ENCODE measurements at regions not wholly inside any gene's neighbourhood (a gene's known extent, or its start where the extent isn't known, plus 50 kb on each side); places are given as distances from the start of the nearest gene placed in this dataset.
"Not testable (repeated sequence)": the region's sequence is repeated elsewhere in the genome, so short reads cannot be mapped to it uniquely, and the experiment has no call there.

DNA sequence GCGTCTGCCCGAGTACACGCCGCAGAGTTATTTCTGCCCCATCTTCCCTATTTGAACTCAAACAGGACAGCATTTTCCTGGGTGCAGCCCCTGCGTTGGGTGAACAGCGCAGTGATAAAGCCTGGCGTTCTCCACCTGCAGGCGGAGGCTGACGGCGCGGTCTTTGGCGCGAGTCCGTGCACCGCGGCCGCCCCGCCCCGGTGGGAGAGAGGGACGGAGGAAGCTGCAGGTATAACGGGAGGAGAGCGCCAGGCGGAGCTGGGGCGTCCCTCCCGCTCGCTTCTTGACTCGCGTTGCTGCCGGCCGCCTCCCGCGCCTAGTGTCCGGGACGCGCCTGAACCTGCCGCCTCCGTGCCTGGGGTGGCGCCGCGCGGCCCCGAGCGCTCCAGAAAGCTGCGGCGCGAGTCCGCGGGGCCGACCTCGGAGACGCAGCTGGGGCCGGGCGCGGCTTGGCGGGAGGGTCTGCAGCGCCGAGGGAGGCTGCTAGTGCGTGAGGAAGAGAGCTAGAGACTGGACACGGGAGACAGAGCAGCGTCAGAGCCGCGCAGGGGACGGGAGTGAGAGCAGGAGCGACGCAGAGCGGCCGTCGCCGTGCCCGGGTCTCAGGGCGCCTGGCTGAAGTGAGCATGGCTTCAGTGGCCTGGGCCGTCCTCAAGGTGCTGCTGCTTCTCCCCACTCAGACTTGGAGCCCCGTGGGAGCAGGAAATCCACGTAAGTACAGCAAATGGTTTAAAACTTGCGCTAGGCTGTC is 140.7 kb downstream of the SPATA31A7 start:
- H3K27ac ChIP-seq (ENCODE audit: extremely low read depth, low read depth, low read length); POLR2A ChIA-PET; CTCF ChIA-PET; H3K9me3 ChIP-seq (ENCODE audit: control insufficient read depth, insufficient read depth, low read depth, low read length); H3K36me3 ChIP-seq (ENCODE audit: control insufficient read depth in 2 of 2, insufficient read depth in 1 of 2, low read length in 2 of 2); H3K4me1 ChIP-seq (ENCODE audit: control insufficient read depth, insufficient read depth, low read length): not testable (repeated sequence)
- H3K4me3 ChIP-seq (ENCODE audit: low read depth, low read length), result peak overlapping the region; percentile 15

DNA sequence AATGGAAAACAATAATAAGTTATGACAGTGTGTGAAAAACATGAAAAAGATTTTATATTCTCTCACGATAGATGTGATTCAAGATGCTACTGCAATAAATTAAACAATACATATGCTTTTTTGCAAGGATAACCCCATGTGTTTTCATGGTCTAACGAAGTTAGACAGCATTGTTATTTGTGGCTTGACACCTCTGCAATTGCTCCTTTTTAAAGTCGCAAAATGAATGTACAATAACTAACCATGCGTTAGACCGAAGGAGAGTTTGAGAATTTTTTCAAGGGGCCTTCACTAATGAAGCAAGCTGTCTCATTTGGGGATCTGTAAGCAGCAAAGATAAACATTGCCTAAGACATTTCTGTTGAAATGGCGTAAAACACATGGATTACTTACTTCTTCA is 167.1 kb downstream of the SPATA31A7 start:
- H3K9me3 ChIP-seq (ENCODE audit: control insufficient read depth, insufficient read depth, low read depth, low read length); H3K27ac ChIP-seq (ENCODE audit: extremely low read depth, low read depth, low read length); H3K4me1 ChIP-seq (ENCODE audit: control insufficient read depth, insufficient read depth, low read length); POLR2A ChIA-PET; H3K4me3 ChIP-seq (ENCODE audit: low read depth, low read length); CTCF ChIA-PET; H3K36me3 ChIP-seq (ENCODE audit: control insufficient read depth in 2 of 2, insufficient read depth in 1 of 2, low read length in 2 of 2): not testable (repeated sequence)

- H3K36me3 ChIP-seq (ENCODE audit: control insufficient read depth in 2 of 2, insufficient read depth in 1 of 2, low read length in 2 of 2); H3K4me1 ChIP-seq (ENCODE audit: control insufficient read depth, insufficient read depth, low read length); CTCF ChIA-PET; H3K9me3 ChIP-seq (ENCODE audit: control insufficient read depth, insufficient read depth, low read depth, low read length); H3K4me3 ChIP-seq (ENCODE audit: low read depth, low read length); POLR2A ChIA-PET; H3K27ac ChIP-seq (ENCODE audit: extremely low read depth, low read depth, low read length): not testable (repeated sequence)
Observed at GRCh38 chr9:61374390-61374789, 184.6 kb downstream of the SPATA31A7 start.

DNA sequence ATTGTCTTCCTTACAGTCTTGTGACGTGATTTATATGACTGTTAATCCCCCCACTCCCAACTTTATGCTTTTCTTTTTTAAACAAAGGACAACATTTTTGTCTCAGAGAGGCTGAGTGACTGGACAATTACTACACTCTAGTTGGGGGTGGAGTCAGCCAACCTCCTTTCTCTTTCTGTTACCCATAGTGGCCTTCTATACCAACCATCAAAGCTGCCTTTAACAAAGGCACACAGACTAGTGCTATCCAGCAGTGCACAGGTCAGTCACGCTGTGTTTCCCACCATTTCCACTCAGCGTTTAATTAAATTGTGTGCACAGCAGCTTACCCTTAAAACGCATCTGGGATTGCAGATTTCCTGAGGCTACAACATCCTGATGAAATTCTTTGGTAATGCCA is 186.3 kb downstream of the SPATA31A7 start:
- H3K4me1 ChIP-seq (ENCODE audit: control insufficient read depth, insufficient read depth, low read length); CTCF ChIA-PET; H3K9me3 ChIP-seq (ENCODE audit: control insufficient read depth, insufficient read depth, low read depth, low read length); H3K4me3 ChIP-seq (ENCODE audit: low read depth, low read length); H3K27ac ChIP-seq (ENCODE audit: extremely low read depth, low read depth, low read length); H3K36me3 ChIP-seq (ENCODE audit: control insufficient read depth in 2 of 2, insufficient read depth in 1 of 2, low read length in 2 of 2); POLR2A ChIA-PET: not testable (repeated sequence)

DNA sequence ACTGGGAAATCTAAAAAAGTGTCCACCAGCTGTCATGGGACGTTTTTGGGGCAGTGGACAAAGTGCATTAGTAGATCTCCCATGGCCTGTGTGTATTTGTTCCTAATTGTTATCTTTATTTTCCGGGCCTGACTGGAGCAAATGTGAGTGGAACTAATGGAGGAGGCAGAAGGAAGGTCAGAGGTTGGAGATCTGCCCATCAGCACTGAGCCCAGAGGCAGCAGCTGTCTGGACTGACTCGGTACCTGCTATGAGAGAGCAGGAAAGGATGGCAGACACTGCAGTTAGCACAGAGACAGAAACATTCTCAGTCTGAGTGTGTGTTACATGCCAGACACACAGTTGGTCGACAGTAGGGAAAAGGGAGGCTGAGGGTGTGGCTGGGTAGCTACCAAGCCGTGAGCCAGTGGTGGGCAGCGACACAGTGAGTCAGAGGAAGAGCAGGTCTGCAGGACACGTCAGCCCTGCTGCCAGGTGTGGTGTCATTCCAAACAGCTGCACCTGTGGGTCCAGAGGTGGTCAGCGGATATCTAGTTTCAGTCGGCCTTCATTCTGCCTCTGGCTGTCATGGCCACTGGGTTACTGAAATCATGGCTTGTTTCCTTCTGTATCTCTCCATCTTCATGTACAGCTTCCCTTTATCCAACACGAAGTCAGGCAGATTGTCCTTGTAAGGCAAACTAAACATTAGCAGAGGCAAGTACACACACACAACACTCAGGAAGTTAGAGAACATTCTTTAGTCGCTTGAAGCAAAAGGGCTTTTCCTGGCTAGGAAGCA is 196.4 kb downstream of the SPATA31A7 start:
- CTCF ChIA-PET; H3K4me3 ChIP-seq (ENCODE audit: low read depth, low read length); POLR2A ChIA-PET; H3K27ac ChIP-seq (ENCODE audit: extremely low read depth, low read depth, low read length); H3K9me3 ChIP-seq (ENCODE audit: control insufficient read depth, insufficient read depth, low read depth, low read length); H3K4me1 ChIP-seq (ENCODE audit: control insufficient read depth, insufficient read depth, low read length); H3K36me3 ChIP-seq (ENCODE audit: control insufficient read depth in 2 of 2, insufficient read depth in 1 of 2, low read length in 2 of 2): not testable (repeated sequence)

- H3K27ac ChIP-seq (ENCODE audit: extremely low read depth, low read depth, low read length); H3K9me3 ChIP-seq (ENCODE audit: control insufficient read depth, insufficient read depth, low read depth, low read length); H3K4me1 ChIP-seq (ENCODE audit: control insufficient read depth, insufficient read depth, low read length); H3K4me3 ChIP-seq (ENCODE audit: low read depth, low read length); CTCF ChIA-PET; POLR2A ChIA-PET; H3K36me3 ChIP-seq (ENCODE audit: control insufficient read depth in 2 of 2, insufficient read depth in 1 of 2, low read length in 2 of 2): not testable (repeated sequence)
Observed at GRCh38 chr9:61386816-61387102, 196.9 kb downstream of the SPATA31A7 start.

- H3K9me3 ChIP-seq (ENCODE audit: control insufficient read depth, insufficient read depth, low read depth, low read length); H3K4me3 ChIP-seq (ENCODE audit: low read depth, low read length); H3K4me1 ChIP-seq (ENCODE audit: control insufficient read depth, insufficient read depth, low read length); POLR2A ChIA-PET; H3K27ac ChIP-seq (ENCODE audit: extremely low read depth, low read depth, low read length); H3K36me3 ChIP-seq (ENCODE audit: control insufficient read depth in 2 of 2, insufficient read depth in 1 of 2, low read length in 2 of 2); CTCF ChIA-PET: not testable (repeated sequence)
Observed at GRCh38 chr9:61402692-61403091, 212.9 kb downstream of the SPATA31A7 start.

GRCh38 chr9:61411933-61412605 is 222.2 kb downstream of the SPATA31A7 start:
- H3K4me1 ChIP-seq (ENCODE audit: control insufficient read depth, insufficient read depth, low read length); CTCF ChIA-PET; H3K27ac ChIP-seq (ENCODE audit: extremely low read depth, low read depth, low read length); H3K9me3 ChIP-seq (ENCODE audit: control insufficient read depth, insufficient read depth, low read depth, low read length); H3K36me3 ChIP-seq (ENCODE audit: control insufficient read depth in 2 of 2, insufficient read depth in 1 of 2, low read length in 2 of 2); POLR2A ChIA-PET; H3K4me3 ChIP-seq (ENCODE audit: low read depth, low read length): not testable (repeated sequence)

DNA sequence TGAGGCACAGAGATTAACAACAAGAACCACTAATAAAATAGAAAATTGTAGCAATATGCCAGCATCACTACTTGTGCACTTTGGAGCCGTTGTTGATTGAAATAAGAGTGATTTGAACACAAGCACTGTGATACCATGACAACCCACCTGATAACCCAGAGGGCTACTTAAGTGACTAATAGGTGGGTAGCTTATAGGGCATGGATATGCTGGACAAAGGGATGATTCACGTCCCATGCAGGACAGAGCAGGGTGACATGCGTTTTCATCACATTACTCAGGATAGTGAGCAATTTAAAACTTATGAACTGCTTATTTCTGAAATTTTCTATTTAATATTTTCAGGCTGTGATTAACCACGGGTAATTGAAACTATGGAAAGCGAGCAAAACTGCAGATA is 222.9 kb downstream of the SPATA31A7 start:
- POLR2A ChIA-PET; H3K27ac ChIP-seq (ENCODE audit: extremely low read depth, low read depth, low read length); H3K4me3 ChIP-seq (ENCODE audit: low read depth, low read length); H3K36me3 ChIP-seq (ENCODE audit: control insufficient read depth in 2 of 2, insufficient read depth in 1 of 2, low read length in 2 of 2); CTCF ChIA-PET; H3K4me1 ChIP-seq (ENCODE audit: control insufficient read depth, insufficient read depth, low read length); H3K9me3 ChIP-seq (ENCODE audit: control insufficient read depth, insufficient read depth, low read depth, low read length): not testable (repeated sequence)

GRCh38 chr9:61418174-61418573 is 228.3 kb downstream of the SPATA31A7 start:
- H3K4me1 ChIP-seq (ENCODE audit: control insufficient read depth, insufficient read depth, low read length); H3K27ac ChIP-seq (ENCODE audit: extremely low read depth, low read depth, low read length); POLR2A ChIA-PET; H3K36me3 ChIP-seq (ENCODE audit: control insufficient read depth in 2 of 2, insufficient read depth in 1 of 2, low read length in 2 of 2); H3K4me3 ChIP-seq (ENCODE audit: low read depth, low read length); H3K9me3 ChIP-seq (ENCODE audit: control insufficient read depth, insufficient read depth, low read depth, low read length); CTCF ChIA-PET: not testable (repeated sequence)

- H3K4me3 ChIP-seq (ENCODE audit: low read depth, low read length); H3K36me3 ChIP-seq (ENCODE audit: control insufficient read depth in 2 of 2, insufficient read depth in 1 of 2, low read length in 2 of 2); H3K27ac ChIP-seq (ENCODE audit: extremely low read depth, low read depth, low read length); POLR2A ChIA-PET; H3K4me1 ChIP-seq (ENCODE audit: control insufficient read depth, insufficient read depth, low read length); CTCF ChIA-PET; H3K9me3 ChIP-seq (ENCODE audit: control insufficient read depth, insufficient read depth, low read depth, low read length): not testable (repeated sequence)
Observed at GRCh38 chr9:61420267-61420958, 230.6 kb downstream of the SPATA31A7 start.

Data from HEK293 (cell line).